GM18868 (cell line): ENCODE measurements at regions not wholly inside any gene's neighbourhood (a gene's known extent, or its start where the extent isn't known, plus 50 kb on each side); places are given as distances from the start of the nearest gene placed in this dataset.
"Not testable (repeated sequence)": the region's sequence is repeated elsewhere in the genome, so short reads cannot be mapped to it uniquely, and the experiment has no call there.

Experiments
- ATAC-seq: cut with Tn5 transposase; IDR thresholded peaks from one replicate; pipeline ENCODE4 v1.9.1; 2021; ENCODE audit warnings: mild to moderate bottlenecking, moderate library complexity; ENCODE audit not compliant: unreplicated experiment

- no peak for ATAC-seq
These were observed 62.2 kb downstream of the SPANXN3 start for GRCh38 chrX:143455046-143455445.

- ATAC-seq = peak; percentile 66
These were observed 79.8 kb downstream of the SPANXN3 start for GRCh38 chrX:143437439-143437838.

GRCh38 chrX:143435916-143436315 is 81.4 kb downstream of the SPANXN3 start:
- ATAC-seq = no peak

- ATAC-seq = no peak
These were observed 87.5 kb downstream of the SPANXN3 start for GRCh38 chrX:143429811-143430210.

- no peak for ATAC-seq
These were observed 88.1 kb downstream of the SPANXN3 start for GRCh38 chrX:143429131-143429530.

GRCh38 chrX:143401160-143401559 is 116.1 kb downstream of the SPANXN3 start:
- no peak for ATAC-seq

DNA sequence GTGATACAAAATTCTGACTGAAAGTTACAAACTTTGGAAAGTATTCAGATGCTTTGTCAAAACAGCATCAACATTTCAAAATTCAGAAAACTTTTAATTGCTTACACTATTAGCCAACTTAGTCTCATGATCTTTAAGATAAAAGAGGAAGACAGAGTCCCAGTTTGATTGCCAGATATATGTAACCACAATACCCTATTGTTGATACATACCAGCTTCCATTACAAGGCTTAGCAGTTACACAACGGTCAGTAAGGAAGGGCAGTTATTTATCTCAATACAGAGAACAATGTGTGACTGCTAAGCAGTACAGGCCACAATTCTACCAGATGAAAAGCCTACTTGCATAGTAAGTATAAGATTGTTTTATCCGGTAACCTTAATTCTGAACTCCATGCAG is 138.4 kb downstream of the SPANXN3 start:
- ATAC-seq = no peak

DNA sequence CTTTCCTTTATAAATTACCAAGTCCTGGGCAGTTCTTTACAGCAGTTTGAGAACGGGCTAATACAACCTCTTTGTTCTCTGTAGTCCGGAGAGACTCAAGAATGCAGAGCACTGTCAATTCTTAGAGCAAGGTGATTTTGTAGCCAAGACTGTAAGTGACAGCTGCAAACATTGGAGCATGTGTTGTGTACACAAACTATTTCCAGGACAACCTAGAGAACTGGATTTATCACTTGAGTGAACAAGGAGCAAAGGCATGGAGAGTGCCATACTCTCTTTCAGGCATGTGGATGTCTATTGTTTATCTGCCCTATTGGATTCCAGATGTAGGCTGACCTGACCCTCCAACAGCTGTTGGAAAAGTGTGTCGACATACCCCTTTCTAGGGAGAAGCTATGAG is 153.9 kb downstream of the SPANXN3 start:
- no peak for ATAC-seq

GRCh38 chrX:143340190-143340589 is 177.1 kb downstream of the SPANXN3 start:
- ATAC-seq = no peak

DNA sequence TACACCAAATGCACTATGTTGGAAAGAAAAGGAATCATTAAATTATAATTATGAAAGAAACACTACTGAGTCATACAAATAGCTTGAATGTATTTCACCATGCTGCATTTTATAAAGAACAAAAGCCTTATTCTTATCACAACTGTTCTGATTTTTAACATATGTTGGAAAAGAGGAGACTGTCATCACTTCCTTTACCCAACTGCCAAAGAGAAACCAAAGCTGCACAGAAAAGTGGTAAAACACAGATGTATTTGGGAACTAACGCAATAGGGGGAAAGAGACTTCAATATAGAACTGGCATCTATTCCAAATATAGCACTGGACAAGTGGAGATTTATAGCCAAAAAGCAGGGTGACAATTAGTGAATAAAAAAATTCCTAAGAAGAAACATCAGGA is 181.0 kb downstream of the SPANXN3 start:
- ATAC-seq = no peak

DNA sequence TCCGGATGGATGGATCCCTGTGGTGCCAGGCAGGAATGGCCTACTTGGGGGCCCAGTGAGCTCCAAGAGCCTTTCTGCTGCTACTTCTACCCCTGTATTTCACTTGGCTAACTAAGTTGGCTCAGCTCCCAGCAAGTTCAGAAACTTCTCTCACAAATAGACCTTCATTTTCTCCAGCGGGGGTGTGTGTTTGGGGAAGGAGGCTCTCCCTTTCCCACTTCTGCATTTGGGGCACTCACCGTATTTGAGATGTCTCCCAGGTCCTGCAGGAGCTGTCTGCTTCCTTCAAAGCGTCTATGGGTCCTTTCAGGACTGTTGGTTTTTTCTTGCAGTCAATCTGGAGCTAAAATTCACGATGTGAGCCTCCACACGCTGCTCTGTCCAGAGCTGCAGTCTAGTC is 197.7 kb downstream of the SPANXN3 start:
- no peak for ATAC-seq

DNA sequence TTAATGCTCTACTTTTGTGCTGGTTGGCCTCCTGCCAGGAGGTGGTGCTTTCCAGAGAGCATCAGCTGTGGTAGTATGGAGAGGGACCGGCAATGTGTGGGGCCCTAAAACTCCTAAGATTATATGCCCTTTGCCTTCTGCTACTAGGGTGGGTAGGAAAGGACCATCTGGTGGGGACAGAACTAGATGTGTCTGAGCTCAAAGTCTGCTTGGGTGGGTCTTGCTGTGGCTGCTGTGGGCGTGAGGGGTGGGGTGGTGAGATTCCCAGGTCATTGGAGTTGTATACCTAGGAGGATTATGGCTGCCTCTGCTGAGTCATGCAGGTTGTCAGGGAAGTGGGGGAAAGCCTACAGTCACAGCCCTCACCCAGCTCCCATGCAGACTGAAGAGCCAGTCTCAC is 198.4 kb downstream of the SPANXN3 start:
- not testable (repeated sequence) for ATAC-seq

- ATAC-seq = no peak
These were observed 210.0 kb downstream of the SPANXN3 start for GRCh38 chrX:143306991-143307937.

DNA sequence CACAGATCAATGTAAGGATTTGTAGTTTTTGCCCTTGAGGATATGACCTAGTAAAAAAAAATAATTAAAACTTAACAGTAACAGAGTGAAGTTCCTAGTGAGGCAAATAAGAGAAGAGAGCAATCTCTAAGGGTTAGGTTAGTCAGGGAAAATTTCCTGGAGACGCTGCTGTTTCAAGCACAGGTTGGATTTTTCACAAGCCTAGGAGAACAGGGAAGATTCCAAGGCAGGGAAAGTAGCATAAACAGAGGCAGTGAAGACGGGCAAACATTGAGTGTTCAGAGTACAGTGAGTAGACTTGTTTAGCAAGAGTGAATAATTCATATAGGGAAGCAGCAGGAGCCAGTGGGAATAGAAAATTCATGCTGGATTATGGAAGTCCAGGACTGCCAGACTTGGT is 212.8 kb downstream of the SPANXN3 start:
- ATAC-seq = no peak

DNA sequence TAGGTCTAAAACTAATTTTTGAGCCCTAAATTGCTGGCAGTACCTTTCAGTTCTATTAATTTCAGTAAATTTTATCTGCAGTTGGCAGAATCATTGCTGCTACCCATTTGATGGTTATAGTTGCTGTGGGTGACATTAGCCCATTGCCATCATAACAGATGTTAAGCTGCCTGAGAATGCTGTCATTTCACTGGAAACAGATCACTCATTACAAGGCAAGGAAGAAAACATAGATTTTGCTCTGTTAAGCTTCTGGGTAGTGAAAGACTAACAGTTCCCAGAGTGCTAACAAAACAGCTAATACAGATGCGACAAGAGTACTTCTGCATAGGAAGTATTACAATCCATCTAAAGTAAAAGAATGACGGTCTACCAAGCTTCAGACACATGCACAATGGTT is 213.2 kb downstream of the SPANXN3 start:
- ATAC-seq = no peak

GRCh38 chrX:143298663-143299241 is 218.5 kb downstream of the SPANXN3 start:
- no peak for ATAC-seq

DNA sequence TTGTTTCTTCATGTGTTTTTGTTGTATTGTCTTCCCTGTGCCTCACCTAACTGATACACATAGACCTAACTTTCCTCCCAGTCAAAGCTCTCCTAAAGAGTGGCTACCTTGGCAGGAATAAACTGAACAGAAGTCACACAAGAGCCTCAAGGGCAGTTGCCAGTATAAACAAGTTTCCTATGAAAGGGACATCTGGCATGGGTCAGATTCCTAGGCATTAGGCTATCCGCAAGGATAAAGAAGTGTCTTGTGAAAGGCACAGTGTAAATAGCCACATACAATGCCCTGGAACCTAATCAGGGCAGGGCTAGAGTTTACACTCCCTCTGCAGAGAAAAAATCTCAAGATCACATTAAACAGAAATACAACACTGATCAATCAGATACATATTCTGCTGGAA is 220.8 kb downstream of the SPANXN3 start:
- no peak for ATAC-seq

- ATAC-seq = no peak
These were observed 230.0 kb downstream of the SPANXN3 start for GRCh38 chrX:143287236-143287635.

DNA sequence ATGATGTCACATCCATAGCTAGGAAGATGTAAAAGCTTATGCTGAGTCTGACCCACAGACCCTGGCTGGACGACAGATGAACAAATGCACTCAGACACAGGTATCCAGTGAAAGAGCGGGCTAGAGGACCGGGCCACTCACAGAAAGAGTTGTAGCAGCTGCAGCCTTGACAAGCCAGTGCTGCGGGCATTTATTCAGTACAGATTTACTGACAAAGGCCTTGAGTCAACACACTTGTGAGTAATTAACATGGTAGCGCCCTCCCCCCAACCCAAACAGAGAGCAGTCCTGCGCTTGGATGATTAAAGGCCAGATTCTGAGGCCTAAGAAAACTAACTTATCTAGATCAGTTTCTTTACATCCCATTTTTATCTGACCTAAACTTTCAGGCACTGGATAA is 244.6 kb downstream of the SPANXN4 start:
- ATAC-seq = no peak

DNA sequence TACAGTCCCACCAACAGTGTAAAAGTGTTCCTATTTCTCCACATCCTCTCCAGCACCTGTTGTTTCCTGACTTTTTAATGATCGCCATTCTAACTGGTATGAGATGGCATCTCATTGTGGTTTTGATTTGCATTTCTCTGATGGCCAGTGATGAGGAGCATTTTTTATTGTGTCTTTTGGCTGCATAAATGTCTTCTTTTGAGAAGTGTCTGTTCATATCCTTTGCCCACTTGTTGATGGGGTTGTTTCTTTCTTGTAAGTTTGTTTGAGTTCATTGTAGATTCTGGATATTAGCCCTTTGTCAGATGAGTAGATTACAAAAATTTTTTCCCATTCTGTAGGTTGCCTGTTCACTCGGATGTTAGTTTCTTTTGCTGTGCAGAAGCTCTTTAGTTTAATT is 218.9 kb downstream of the SPANXN4 start:
- ATAC-seq = not testable (repeated sequence)

- no peak for ATAC-seq
These were observed 214.9 kb downstream of the SPANXN4 start for GRCh38 chrX:143240658-143241057.

- ATAC-seq = no peak
These were observed 205.8 kb downstream of the SPANXN4 start for GRCh38 chrX:143231492-143231891.
